RCC 7860 (cell line): ENCODE measurements at regions not wholly inside any gene's neighbourhood (a gene's known extent, or its start where the extent isn't known, plus 50 kb on each side); places are given as distances from the start of the nearest gene placed in this dataset.
"Not testable (repeated sequence)": the region's sequence is repeated elsewhere in the genome, so short reads cannot be mapped to it uniquely, and the experiment has no call there.

Source experiments
- DNase-seq: peaks from one replicate; pipeline ENCODE4 v3.0.0-alpha.2; 2015; ENCODE audit warnings: low spot score
- FAIRE-seq: peaks from 2 replicates; lab custom pipeline; 2012; peaks lifted over from hg19 to GRCh38; lab: Jason Lieb, UNC

GRCh38 chr3:80668600-80669294 is 900.9 kb upstream of the ROBO1 start:
- FAIRE-seq (no peak), DNase-seq (no peak)

GRCh38 chr3:80668100-80668499 is 900.3 kb upstream of the ROBO1 start:
- FAIRE-seq = no peak
- DNase-seq = no peak

GRCh38 chr3:80663426-80663825 is 895.6 kb upstream of the ROBO1 start:
- no peak for FAIRE-seq
- DNase-seq = no peak

- DNase-seq (no peak), FAIRE-seq (no peak)
Observed at GRCh38 chr3:80655216-80655615, 887.4 kb upstream of the ROBO1 start.

GRCh38 chr3:80649170-80649569 is 881.4 kb upstream of the ROBO1 start:
- FAIRE-seq (no peak), DNase-seq (no peak)

- DNase-seq = no peak
- no peak for FAIRE-seq
Observed at GRCh38 chr3:80643421-80643820, 875.6 kb upstream of the ROBO1 start.

GRCh38 chr3:80618295-80619256 is 850.8 kb upstream of the ROBO1 start:
- no peak for DNase-seq
- no peak for FAIRE-seq

GRCh38 chr3:80612366-80612765 is 844.6 kb upstream of the ROBO1 start:
- DNase-seq (no peak), FAIRE-seq (no peak)

- not testable (repeated sequence) for FAIRE-seq
Observed at GRCh38 chr3:80608072-80608471, 840.3 kb upstream of the ROBO1 start.

GRCh38 chr3:80606073-80606472 is 838.3 kb upstream of the ROBO1 start:
- FAIRE-seq = no peak
- no peak for DNase-seq

More at GRCh38 chr3:80608072-80608471, 840.3 kb upstream of the ROBO1 start:
- DNase-seq = not testable (repeated sequence)

- no peak for FAIRE-seq
- no peak for DNase-seq
Observed at GRCh38 chr3:80601479-80601878, 833.7 kb upstream of the ROBO1 start.

GRCh38 chr3:80592792-80593191 is 825.0 kb upstream of the ROBO1 start:
- no peak for FAIRE-seq
- DNase-seq = no peak

- no peak for FAIRE-seq
- no peak for DNase-seq
Observed at GRCh38 chr3:80586338-80586737, 818.5 kb upstream of the ROBO1 start.

GRCh38 chr3:80580146-80580545 is 812.3 kb upstream of the ROBO1 start:
- FAIRE-seq (no peak), DNase-seq (no peak)

- DNase-seq (no peak), FAIRE-seq (no peak)
Observed at GRCh38 chr3:80564391-80564790, 796.6 kb upstream of the ROBO1 start.

- DNase-seq (no peak), FAIRE-seq (no peak)
Observed at GRCh38 chr3:80559701-80560100, 791.9 kb upstream of the ROBO1 start.

GRCh38 chr3:80556763-80557162 is 789.0 kb upstream of the ROBO1 start:
- DNase-seq = no peak
- no peak for FAIRE-seq

GRCh38 chr3:80554304-80554703 is 786.5 kb upstream of the ROBO1 start:
- DNase-seq (no peak), FAIRE-seq (no peak)

- FAIRE-seq (no peak), DNase-seq (no peak)
Observed at GRCh38 chr3:80553211-80553610, 785.4 kb upstream of the ROBO1 start.

GRCh38 chr3:80550174-80550573 is 782.4 kb upstream of the ROBO1 start:
- no peak for FAIRE-seq

GRCh38 chr3:80549173-80549572 is 781.4 kb upstream of the ROBO1 start:
- no peak for DNase-seq
- FAIRE-seq = no peak

More at GRCh38 chr3:80550174-80550573, 782.4 kb upstream of the ROBO1 start:
- DNase-seq = no peak

- no peak for FAIRE-seq
- DNase-seq = no peak
Observed at GRCh38 chr3:80543154-80543553, 775.4 kb upstream of the ROBO1 start.
